T-cell (primary cell): ENCODE measurements at regions not wholly inside any gene's neighbourhood (a gene's known extent, or its start where the extent isn't known, plus 50 kb on each side); places are given as distances from the start of the nearest gene placed in this dataset.
"Not testable (repeated sequence)": the region's sequence is repeated elsewhere in the genome, so short reads cannot be mapped to it uniquely, and the experiment has no call there.

ENCODE experiments used
- ATAC-seq, 4 experiments: fragments of 200-7000 bp in 3 of 4; fragments of 150-1000 bp in 1 of 4; cut with Tn5 transposase; replicated peaks in 1 of 4; 1 replicate in 3 of 4; 2 replicates in 1 of 4; pipeline ENCODE4 v1.10.0; 2021; ENCODE audit warnings: moderate library complexity in 3 of 4, mild to moderate bottlenecking in 2 of 4, moderate number of reproducible peaks in 1 of 4
- CTCF ChIA-PET, 2 donors: fragments of 300-600 bp; sonication (Branson Sonifier 250); formaldehyde crosslinking; loops; one replicate each; lab custom pipeline; 2022; ENCODE audit warnings: antibody characterized with exemption in 2 of 2; lab: Charles Lee
- POLR2A ChIA-PET, 2 donors: fragments of 300-600 bp; sonication (Branson Sonifier 250); formaldehyde crosslinking; loops; one replicate each; lab custom pipeline; 2022; ENCODE audit warnings: antibody characterized with exemption in 2 of 2; lab: Charles Lee
- DNase-seq, 35 experiments: peaks; one replicate each; pipeline versions ENCODE4 v3.0.0 to v3.0.0-alpha.2; 2013 to 2023
- H3K27ac ChIP-seq: one replicate; pipeline ENCODE4 v1.5.1; 2013; ENCODE audit warnings: low read length
- H3K27me3 ChIP-seq, 2 experiments: replicated peaks in 1 of 2; 1 replicate in 1 of 2; 2 replicates in 1 of 2; pipeline versions ENCODE4 v1.6.1 to v1.7.0; 2013; ENCODE audit warnings: low read length in 1 of 2, mixed read lengths in 1 of 2; ENCODE audit not compliant: control insufficient read depth in 2 of 2, insufficient read depth in 2 of 2; ENCODE audit errors: extremely low read depth in 1 of 2
- H3K36me3 ChIP-seq, 2 donors: 1 replicate in 1 of 2; 2 replicates in 1 of 2; pipeline versions ENCODE4 v1.6.1 to v1.7.0; 2013; ENCODE audit warnings: low read length in 1 of 2; ENCODE audit not compliant: control insufficient read depth in 2 of 2, insufficient read depth in 1 of 2; ENCODE audit errors: extremely low read depth in 1 of 2
- H3K4me1 ChIP-seq, 2 experiments: 1 replicate in 1 of 2; 2 replicates in 1 of 2; pipeline versions ENCODE4 v1.6.1 to v1.7.0; 2013; ENCODE audit warnings: low read length in 2 of 2, mixed read lengths in 1 of 2; ENCODE audit not compliant: insufficient read depth in 2 of 2, control insufficient read depth in 1 of 2; ENCODE audit errors: extremely low read depth in 1 of 2
- H3K4me3 ChIP-seq, 2 donors: 1 replicate in 1 of 2; 2 replicates in 1 of 2; pipeline versions ENCODE4 v1.5.1 to v1.7.0; 2013; ENCODE audit warnings: mild to moderate bottlenecking in 2 of 2, low read length in 1 of 2, moderate library complexity in 1 of 2; ENCODE audit not compliant: control insufficient read depth in 1 of 2; ENCODE audit errors: extremely low read depth in 1 of 2
- H3K9me3 ChIP-seq: 2 replicates; pipeline ENCODE4 v1.7.0; 2013
- H3K27ac Mint-ChIP-seq, 2 donors: one replicate each; pipeline ENCODE4 v1.8.0; 2020 to 2021; ENCODE audit warnings: mild to moderate bottlenecking in 2 of 2, mixed read lengths in 2 of 2
- H3K27me3 Mint-ChIP-seq, 2 donors: one replicate each; pipeline ENCODE4 v1.8.0; 2021 to 2022; ENCODE audit warnings: mixed read lengths in 2 of 2
- H3K36me3 Mint-ChIP-seq: one replicate; pipeline ENCODE4 v1.8.0; 2021; ENCODE audit warnings: mixed read lengths
- H3K4me1 Mint-ChIP-seq, 3 donors: one replicate each; pipeline ENCODE4 v1.8.0; 2020 to 2022; ENCODE audit warnings: mixed read lengths in 3 of 3, mild to moderate bottlenecking in 1 of 3
- H3K4me3 Mint-ChIP-seq, 3 donors: one replicate each; pipeline ENCODE4 v1.8.0; 2020 to 2022; ENCODE audit warnings: mild to moderate bottlenecking in 3 of 3, mixed read lengths in 3 of 3, moderate library complexity in 3 of 3
- H3K9me3 Mint-ChIP-seq, 3 donors: one replicate each; pipeline ENCODE4 v1.8.0; 2020 to 2022; ENCODE audit warnings: mixed read lengths in 3 of 3
- WGBS: methylation state at CpG from one replicate; pipeline ENCODE4 v1.1.5; 2013; ENCODE audit warnings: missing lambda C conversion rate; ENCODE audit not compliant: insufficient coverage; 5-methylcytosine and 5-hydroxymethylcytosine counted together

DNA sequence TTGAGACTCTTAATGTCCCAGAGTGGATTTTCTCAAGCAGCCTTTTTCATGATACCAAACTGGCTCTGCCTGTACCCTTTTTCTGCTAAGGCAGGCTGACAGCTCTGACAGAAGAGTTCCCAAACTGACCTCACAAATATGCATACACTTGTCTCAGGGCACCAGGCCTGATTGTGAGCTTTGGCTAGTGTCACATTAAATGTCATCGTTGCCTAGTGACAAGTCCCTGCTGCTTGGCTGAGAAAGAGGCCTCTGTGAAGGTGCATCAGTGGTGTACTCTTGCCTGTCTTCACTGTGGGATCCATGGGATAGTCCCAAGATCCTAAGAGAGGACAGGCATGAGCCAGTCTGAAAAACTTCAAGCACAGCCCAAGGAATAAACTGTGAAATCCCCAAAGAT lies 68.8 kb downstream of the RBMY1J start:
- H3K27me3 ChIP-seq, CTCF ChIA-PET, H3K4me1 ChIP-seq, H3K27ac Mint-ChIP-seq, H3K4me1 Mint-ChIP-seq, H3K36me3 Mint-ChIP-seq, H3K9me3 Mint-ChIP-seq, POLR2A ChIA-PET, H3K4me3 Mint-ChIP-seq, H3K9me3 ChIP-seq, H3K36me3 ChIP-seq, ATAC-seq, H3K27ac ChIP-seq, H3K4me3 ChIP-seq, DNase-seq, H3K27me3 Mint-ChIP-seq: not testable (repeated sequence)
- no CpG with 5 or more reads among the region's 1 CpG for WGBS

DNA sequence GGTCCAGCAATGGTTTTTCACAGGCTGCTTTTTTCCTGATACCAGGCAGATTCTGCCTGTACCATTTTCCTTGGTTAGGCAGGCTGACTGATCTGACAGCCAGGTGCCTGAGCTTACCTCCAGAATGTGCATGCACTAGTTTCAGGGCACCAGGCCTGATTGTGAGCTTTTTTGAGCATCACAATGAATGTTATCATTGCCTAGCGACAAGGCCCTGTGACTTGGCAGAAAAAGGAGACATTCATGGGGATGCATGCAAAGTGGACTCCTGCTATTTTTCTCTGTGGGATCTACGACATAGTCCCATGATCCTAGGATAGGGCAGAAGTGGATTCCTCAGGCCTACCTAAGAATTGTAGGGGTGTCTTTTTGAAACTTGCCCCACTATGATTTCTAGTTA lies 74.6 kb downstream of the RBMY1J start:
- WGBS = no CpG with 5 or more reads among the region's 2 CpGs
- CTCF ChIA-PET, H3K27me3 ChIP-seq, POLR2A ChIA-PET, H3K27ac Mint-ChIP-seq, ATAC-seq, H3K4me1 Mint-ChIP-seq, H3K27me3 Mint-ChIP-seq, H3K4me3 ChIP-seq, H3K9me3 Mint-ChIP-seq, H3K36me3 ChIP-seq, H3K9me3 ChIP-seq, H3K4me3 Mint-ChIP-seq, H3K36me3 Mint-ChIP-seq, H3K27ac ChIP-seq, H3K4me1 ChIP-seq, DNase-seq: not testable (repeated sequence)

DNA sequence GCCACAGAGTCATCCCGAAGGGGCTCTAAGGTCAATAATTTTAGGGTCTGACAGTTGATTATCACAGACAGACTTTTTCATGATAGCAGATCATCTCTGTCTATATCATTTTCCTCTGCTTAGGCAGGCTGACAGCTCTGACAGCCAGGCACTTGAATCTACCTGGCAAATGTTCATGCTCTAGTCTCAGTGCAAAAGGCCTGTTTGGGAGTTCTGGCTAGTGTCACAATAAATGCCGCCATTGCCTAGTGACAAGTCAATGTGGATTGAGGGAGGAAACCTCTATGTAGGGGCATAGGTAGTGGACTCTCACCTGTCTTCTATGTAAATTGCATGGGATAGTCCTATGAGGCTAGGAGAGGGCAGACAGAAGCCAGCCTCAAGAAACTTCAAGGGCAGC lies 81.3 kb downstream of the RBMY1J start:
- H3K4me1 Mint-ChIP-seq, H3K9me3 Mint-ChIP-seq, ATAC-seq, H3K4me3 Mint-ChIP-seq, H3K9me3 ChIP-seq, POLR2A ChIA-PET, CTCF ChIA-PET, H3K27me3 Mint-ChIP-seq, DNase-seq, H3K36me3 ChIP-seq, H3K27ac ChIP-seq, H3K27me3 ChIP-seq, H3K36me3 Mint-ChIP-seq, H3K4me3 ChIP-seq, H3K4me1 ChIP-seq, H3K27ac Mint-ChIP-seq: not testable (repeated sequence)
- WGBS = no CpG with 5 or more reads among the region's 2 CpGs

DNA sequence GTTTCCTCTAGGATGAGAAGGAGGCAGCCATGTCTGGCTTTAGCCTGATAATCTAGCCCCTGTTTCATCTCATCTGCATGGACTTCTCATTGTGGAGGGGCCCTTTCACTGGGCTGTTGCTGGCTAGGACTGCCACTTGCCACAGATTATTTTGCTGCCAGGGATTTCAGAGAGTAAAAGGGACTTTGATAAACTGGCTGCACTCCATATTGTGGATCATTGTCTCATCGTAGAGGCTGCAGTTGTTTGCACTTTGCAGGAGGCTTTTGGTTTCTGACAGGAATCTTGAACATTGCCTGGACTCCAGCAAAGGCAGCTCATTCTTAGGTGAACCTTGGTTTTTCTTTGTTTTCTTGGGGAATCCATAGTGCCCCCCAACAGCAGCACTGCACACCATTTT lies 85.5 kb downstream of the RBMY1J start:
- H3K4me1 Mint-ChIP-seq, H3K9me3 ChIP-seq, CTCF ChIA-PET, H3K27me3 ChIP-seq, H3K4me3 ChIP-seq, H3K4me1 ChIP-seq, DNase-seq, H3K36me3 ChIP-seq, H3K4me3 Mint-ChIP-seq, ATAC-seq, POLR2A ChIA-PET, H3K27ac ChIP-seq, H3K36me3 Mint-ChIP-seq, H3K9me3 Mint-ChIP-seq, H3K27ac Mint-ChIP-seq, H3K27me3 Mint-ChIP-seq: not testable (repeated sequence)
- no CpG with 5 or more reads among the region's 1 CpG for WGBS

GRCh38 chrY:22499756-22500155 lies 96.5 kb downstream of the RBMY1J start:
- DNase-seq, H3K4me1 Mint-ChIP-seq, H3K27me3 ChIP-seq, H3K36me3 ChIP-seq, H3K4me3 Mint-ChIP-seq, H3K27ac Mint-ChIP-seq, CTCF ChIA-PET, POLR2A ChIA-PET, H3K9me3 Mint-ChIP-seq, H3K27me3 Mint-ChIP-seq, H3K4me3 ChIP-seq, H3K36me3 Mint-ChIP-seq, H3K27ac ChIP-seq, H3K4me1 ChIP-seq, H3K9me3 ChIP-seq: not testable (repeated sequence)
- no CpG with 5 or more reads among the region's 3 CpGs for WGBS
- peak in 2 of 4 experiments; percentile 58 to 68 for ATAC-seq

DNA sequence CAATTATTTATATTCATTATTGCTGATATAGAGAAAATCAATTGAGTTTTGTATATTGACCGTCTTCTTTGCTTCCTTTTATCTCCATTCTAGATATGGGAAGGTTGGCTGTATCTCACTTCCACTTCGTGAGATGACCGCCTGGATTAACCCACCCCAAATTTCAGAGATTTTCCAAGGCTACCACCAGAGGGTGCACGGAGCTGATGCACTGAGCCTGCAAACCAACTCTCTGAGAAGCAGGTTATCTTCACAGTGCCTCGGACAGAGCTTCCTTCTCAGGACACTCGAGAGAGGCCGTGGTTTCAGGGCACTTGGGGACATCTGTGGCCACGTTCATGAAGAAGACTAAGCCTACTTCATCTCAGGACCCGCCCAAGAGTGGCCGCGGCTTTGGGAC lies 110.5 kb downstream of the RBMY1J start:
- H3K4me3 ChIP-seq, H3K4me1 ChIP-seq, H3K36me3 ChIP-seq, ATAC-seq, DNase-seq, H3K36me3 Mint-ChIP-seq, CTCF ChIA-PET, H3K27me3 ChIP-seq, H3K27ac ChIP-seq, POLR2A ChIA-PET, H3K27ac Mint-ChIP-seq, H3K9me3 Mint-ChIP-seq, H3K4me3 Mint-ChIP-seq, H3K9me3 ChIP-seq, H3K4me1 Mint-ChIP-seq, H3K27me3 Mint-ChIP-seq: not testable (repeated sequence)
- WGBS = no CpG with 5 or more reads among the region's 11 CpGs

GRCh38 chrY:22525841-22526240 lies 122.6 kb downstream of the RBMY1J start:
- H3K36me3 Mint-ChIP-seq, H3K27me3 ChIP-seq, DNase-seq, H3K9me3 Mint-ChIP-seq, H3K36me3 ChIP-seq, H3K27me3 Mint-ChIP-seq, H3K9me3 ChIP-seq, POLR2A ChIA-PET, ATAC-seq, H3K27ac Mint-ChIP-seq, H3K4me3 Mint-ChIP-seq, H3K4me1 ChIP-seq, H3K4me1 Mint-ChIP-seq, H3K4me3 ChIP-seq, CTCF ChIA-PET, H3K27ac ChIP-seq: not testable (repeated sequence)
